GM13977 (cell line): ENCODE measurements at regions not wholly inside any gene's neighbourhood (a gene's known extent, or its start where the extent isn't known, plus 50 kb on each side); places are given as distances from the start of the nearest gene placed in this dataset.
"Not testable (repeated sequence)": the region's sequence is repeated elsewhere in the genome, so short reads cannot be mapped to it uniquely, and the experiment has no call there.

Experiments used
- DNase-seq: peaks from one replicate; pipeline ENCODE4 v3.0.0; 2012; ENCODE audit warnings: low spot score
- in situ Hi-C: fragments of 300-500 bp; cut with MboI; formaldehyde crosslinking; loops from one replicate; pipeline ENCODE4 v1.12.0; 2022; ENCODE audit warnings: low sequenced_read_pairs, low pct_unique_long_range_greater_than_20kb, mixed read lengths, inconsistent platforms; ENCODE audit not compliant: unreplicated experiment
- TF ChIP-seq, protein P1 (sequence below): IDR thresholded peaks from 2 replicates; pipeline ENCODE4 v1.5.1; 2012; ENCODE audit warnings: mild to moderate bottlenecking, control low read depth; ENCODE audit not compliant: insufficient read depth; ENCODE audit errors: extremely low read depth, missing control alignments

DNA sequence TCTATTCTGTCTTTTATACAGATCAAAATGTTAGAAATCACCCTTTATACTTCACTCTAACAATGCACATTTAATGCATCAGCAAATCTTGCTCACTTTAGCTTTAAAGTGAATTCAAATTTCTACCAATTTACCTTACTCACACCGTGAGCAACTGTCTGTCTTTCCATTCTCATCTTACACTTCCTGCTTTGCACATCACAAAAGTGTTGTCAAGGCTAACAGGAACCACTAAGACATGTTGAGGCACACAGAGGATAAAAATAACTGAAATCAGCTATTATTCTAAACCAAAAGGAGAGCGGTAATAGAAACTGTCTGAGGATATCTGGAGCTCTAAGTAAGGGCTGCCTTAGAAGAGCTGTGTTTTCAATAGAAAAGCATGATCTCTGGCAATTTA is 519.9 kb downstream of the ZBBX start:
- in situ Hi-C loops: no loop called here
- TF ChIP-seq, protein P1, sequence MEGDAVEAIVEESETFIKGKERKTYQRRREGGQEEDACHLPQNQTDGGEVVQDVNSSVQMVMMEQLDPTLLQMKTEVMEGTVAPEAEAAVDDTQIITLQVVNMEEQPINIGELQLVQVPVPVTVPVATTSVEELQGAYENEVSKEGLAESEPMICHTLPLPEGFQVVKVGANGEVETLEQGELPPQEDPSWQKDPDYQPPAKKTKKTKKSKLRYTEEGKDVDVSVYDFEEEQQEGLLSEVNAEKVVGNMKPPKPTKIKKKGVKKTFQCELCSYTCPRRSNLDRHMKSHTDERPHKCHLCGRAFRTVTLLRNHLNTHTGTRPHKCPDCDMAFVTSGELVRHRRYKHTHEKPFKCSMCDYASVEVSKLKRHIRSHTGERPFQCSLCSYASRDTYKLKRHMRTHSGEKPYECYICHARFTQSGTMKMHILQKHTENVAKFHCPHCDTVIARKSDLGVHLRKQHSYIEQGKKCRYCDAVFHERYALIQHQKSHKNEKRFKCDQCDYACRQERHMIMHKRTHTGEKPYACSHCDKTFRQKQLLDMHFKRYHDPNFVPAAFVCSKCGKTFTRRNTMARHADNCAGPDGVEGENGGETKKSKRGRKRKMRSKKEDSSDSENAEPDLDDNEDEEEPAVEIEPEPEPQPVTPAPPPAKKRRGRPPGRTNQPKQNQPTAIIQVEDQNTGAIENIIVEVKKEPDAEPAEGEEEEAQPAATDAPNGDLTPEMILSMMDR: no peak
- DNase-seq: no peak

DNA sequence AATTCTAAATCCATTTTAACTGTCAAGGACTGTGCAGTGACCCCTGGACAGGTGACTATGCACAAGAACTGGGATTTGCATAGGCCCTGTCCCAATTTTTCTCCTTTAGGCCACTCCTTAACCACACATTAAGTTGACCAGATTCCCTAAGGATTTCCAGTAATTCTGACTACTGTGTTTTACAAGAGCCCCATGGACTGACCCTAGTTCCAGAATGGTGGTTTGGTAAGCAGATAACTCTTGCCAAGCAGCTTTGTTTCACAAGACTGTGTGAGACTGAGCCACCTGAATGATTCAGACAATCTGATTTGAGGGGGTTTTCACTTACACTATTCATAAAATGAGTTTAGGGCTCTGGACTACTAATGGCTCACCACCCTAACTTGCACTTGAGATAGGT is 535.8 kb downstream of the ZBBX start:
- in situ Hi-C loops: no loop called here
- TF ChIP-seq, protein P1: no peak
- DNase-seq: no peak

DNA sequence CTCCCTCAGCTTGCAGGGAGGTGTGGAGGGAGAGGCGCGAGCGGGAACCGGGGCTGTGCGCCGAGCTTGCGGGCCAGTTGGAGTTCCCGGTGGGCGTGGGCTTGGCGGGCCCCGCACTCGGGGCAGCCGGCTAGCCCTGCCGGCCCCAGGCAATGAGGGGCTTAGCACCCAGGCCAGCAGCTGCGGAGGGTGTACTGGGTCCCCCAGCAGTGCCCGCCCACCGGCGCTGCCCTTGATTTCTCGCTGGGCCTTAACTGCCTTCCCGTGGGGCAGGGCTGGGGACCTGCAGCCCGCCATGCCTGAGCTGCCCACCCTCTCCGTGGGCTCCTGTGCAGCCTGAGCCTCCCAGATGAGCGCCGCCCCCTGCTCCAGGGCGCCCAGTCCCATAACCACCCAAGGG is 537.3 kb downstream of the ZBBX start:
- DNase-seq, in situ Hi-C loops: not testable (repeated sequence)

DNA sequence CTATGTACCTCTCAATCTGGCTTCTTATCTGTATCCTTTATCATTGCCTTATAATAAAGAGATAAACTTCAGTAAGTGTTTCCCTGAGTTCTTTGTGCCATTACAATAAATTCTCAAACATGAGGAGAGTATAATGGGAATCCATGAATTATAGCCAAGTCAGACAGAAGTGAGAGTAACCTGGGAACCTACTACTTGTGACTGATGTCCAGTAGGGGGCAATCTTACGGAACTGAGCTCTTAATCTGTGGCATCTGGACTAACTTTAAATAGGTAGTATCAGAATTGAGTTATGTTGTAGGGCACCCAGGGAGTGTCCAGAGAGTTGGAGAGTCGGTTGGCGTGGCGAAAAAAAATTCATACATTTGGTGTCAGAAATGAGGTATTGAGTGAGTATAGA is 542.6 kb downstream of the ZBBX start:
- in situ Hi-C loops: no loop called here
- DNase-seq: peak; percentile 41
- TF ChIP-seq, protein P1: peak; percentile 69

DNA sequence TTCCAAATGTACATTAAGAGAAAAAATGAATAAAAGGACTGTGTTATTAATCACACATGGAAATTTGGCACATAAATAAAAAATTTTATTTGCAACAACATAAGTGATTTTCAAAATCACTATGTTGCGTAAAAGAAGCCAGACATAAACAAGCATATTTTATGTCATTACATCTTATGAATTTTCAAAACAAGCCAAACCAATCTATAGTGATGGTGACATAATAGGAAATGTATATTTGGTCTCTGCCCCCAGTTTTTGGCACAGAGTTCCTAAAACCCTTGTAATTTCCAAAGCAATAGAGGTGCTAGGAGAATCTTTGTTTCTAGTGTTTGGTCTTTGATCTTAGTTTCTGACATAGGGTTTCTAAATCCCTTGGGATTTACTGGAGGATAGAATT is 543.3 kb downstream of the ZBBX start:
- DNase-seq: no peak
- in situ Hi-C loops: no loop called here
- TF ChIP-seq, protein P1: no peak

DNA sequence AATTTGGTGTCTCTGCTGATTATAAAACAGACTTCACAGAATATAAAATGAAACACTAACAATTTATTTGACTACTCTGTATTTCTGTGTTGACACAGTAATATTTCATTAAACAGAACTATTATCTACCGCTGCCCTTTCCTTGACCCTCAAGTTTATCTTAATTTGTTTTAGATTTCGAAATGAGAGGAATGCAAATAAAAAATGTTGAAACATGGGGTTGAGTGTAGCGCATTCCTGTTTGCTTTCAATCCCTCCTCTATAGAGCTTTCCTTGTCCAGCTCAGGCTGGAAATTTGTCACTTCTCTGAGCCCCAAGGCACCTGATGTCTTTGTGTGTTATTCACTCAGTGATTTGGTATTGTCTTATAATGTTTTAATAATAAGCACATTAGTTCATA is 550.2 kb downstream of the ZBBX start:
- in situ Hi-C loops: no loop called here
- no peak for DNase-seq
- TF ChIP-seq, protein P1: no peak

DNA sequence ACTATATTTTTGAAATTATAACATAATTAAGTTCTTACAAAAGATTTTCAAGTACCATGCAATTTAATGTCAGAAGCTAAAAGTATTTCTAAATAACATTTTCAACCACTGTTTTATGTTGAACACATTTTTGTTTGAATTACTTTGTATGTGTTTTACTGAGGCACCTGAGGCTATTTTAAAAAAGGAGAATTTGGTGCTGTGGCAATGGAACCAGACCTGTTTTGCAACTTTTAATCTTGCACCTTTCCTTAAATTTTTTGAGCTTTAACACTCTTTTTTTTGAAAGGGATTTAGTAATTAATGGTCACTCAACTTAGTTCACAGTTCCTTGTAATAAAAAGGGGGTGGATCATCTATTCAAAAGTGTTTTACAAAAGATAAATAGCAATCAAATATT is 561.6 kb downstream of the ZBBX start:
- in situ Hi-C loops: no loop called here
- DNase-seq: no peak
- TF ChIP-seq, protein P1: no peak

DNA sequence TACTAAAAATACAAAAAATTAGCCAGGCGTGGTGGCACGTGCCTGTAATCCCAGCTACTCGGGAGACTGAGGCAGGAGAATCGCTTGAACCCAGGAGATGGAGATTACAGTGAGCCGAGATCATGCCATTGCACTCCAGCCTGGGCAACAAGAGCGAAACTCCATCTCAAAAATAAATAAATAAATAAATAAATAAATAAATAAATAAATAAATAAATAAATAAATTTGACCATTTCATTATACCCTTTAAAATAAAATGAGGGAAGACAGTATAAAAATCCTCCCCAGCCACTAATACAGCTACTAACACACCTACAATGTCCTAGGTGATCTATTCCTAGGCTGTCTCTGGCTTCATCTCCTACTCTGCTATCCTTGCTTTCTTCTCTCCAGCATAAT is 562.8 kb downstream of the ZBBX start:
- DNase-seq, in situ Hi-C loops: not testable (repeated sequence)
